Smooth muscle cell of the brain vasculature (primary cell): ENCODE measurements at regions not wholly inside any gene's neighbourhood (a gene's known extent, or its start where the extent isn't known, plus 50 kb on each side); places are given as distances from the start of the nearest gene placed in this dataset.
"Not testable (repeated sequence)": the region's sequence is repeated elsewhere in the genome, so short reads cannot be mapped to it uniquely, and the experiment has no call there.

Experiments
- DNase-seq: peaks from one replicate; pipeline ENCODE4 v3.0.0-alpha.2; 2012; ENCODE audit warnings: low read depth, low spot score

DNA sequence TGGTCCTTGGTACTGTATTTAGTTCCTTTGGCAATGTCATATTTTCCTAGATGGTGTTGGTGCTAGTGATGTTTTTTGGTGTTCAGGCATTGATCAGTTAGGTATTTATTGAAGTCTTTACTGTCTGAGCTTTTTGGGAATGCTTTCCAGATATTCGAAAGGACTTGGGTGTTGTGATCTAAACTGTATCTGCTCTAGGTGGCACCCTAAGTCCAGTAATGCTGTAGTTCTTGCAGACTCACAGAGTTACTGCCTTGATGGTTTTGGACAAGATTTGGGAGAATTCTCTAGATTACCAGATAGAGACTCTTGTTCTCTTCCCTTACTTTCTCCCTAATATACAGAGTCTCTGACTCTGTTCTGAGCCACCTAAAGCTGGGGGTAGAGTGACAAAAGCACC, 513.6 kb upstream of the PITX2 start:
- no peak for DNase-seq

DNA sequence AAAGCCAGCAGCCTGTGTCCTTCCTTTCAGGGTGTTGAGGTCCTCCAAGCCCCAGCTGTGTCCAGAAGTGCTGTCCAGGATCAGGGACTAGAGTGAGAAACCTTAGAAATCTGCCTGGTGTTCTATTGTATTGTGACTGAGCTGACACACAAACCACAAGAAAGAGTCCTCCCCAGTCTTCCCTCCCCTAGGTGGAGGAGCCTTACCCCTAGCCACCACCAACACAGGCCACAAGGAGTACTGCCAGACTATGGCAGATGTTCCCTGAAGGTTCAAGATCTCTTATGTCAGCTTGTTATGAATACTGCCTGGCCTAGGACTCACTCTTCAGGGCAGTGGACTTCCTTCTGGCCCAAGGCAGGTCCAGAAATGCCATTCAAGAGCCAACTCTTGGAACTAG, 514.1 kb upstream of the PITX2 start:
- DNase-seq, result no peak

DNA sequence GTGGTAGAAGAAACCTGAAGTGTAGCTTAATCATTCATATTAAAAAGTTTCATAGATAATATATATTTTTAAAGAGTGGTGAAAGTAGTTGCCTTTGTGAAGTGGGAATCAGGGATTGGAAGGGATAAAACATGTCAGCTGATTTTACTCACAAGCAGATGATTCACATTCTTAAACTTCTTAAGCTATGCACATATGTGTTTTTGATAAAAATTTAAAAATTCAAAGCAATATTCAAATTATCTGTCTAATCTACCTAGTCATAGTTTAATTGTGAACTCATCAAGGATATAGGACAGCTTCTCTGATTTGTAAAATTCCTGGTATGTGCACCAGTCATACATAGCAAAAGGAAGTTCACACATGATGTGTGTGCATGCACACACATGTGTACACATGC, 520.6 kb upstream of the PITX2 start:
- no peak for DNase-seq

DNA sequence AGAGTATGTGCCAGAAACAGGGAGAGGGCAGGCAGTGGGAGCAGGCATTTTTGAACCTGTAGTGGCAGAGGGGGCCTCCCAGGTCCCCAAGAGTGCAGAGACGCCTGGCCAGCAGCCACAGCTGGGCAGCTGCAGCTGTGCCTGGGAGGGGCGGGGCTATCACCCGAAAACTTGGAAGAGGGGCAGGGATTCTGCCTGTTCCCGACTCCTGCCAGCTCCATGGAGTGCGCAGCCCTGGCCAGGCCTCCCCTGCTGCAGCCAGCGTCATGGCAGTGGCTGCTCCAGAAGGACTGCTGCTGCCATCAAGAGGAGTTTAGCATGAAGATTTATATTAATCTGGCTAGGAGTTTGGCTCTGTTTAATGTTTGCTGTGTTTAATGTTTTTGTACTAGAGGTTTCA, 532.1 kb upstream of the PITX2 start:
- DNase-seq, result no peak

DNA sequence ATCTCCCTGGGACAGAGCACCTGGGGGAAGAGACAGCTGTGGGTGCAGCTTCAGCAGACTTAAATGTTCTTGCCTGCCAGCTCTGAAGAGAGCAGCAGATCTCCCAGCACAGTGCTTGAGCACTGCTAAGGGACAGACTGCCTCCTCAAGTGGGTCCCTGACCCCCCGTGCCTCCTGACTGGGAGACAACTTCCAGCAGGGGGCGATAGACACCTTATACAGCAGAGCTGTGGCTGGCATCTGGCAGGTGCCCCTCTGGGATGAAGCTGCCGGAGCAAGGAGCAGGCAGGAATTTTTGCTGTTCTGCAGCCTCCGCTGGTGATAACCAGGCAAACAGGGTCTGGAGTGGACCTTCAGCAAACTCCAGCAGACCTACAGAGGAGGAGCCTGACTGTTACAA, 541.7 kb upstream of the PITX2 start:
- DNase-seq, result not testable (repeated sequence)

DNA sequence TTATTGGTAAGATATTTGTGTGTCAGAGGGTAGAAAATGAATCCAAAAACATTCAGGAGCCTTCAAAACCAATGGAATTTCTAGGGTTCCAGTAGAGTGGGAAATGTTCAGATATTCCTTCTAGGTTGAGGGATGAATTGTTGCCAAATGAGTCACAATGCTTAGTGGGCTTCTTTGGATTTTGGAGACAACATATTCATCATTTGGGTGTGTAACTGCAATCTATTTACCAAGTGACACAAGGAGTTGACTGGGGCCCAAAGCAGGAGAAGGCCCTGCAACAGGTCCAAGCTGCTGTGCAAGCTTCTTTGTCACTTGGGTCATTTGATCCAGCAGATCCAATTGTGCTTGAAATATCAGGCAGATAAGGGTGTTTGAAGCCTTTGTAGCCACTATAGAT, 551.5 kb upstream of the PITX2 start:
- no peak for DNase-seq

DNA sequence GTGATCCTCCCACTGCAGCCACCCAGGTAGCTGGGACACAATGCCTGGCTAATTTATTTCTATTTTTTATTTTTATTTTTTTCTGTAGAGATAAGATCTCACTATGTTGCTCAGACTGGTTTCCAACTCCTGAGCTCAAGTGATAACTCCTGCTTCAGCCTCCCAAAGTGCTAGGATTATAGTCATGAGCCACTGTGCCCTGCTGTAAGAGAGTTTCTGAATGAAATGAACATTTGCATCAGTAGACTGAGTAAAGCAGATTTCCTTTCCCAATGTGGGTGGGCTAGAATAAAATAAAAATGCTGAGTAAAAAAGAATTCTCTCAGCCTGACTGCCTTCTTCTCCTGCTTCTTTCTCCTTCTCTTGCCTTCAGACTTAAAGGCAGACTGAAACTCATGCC, 555.4 kb upstream of the PITX2 start:
- no peak for DNase-seq

DNA sequence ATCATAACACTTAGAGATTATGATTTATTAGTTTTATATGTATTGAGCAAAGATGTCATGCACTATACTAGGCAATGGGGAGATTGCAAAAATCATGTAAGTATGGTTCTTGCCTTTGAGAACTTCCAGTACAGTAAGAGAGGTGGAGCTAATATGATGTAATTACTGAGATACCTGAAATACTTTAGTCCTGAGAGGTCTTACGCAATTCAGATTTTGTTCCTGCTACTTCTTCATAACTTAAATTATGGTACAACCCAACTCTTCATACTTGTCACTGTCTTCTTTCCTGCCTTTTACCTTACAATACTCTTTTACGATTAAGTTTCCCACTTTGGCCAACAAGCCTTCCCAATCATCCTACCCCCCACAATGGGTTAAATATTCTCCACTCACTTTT, 564.2 kb upstream of the PITX2 start:
- DNase-seq, result no peak

DNA sequence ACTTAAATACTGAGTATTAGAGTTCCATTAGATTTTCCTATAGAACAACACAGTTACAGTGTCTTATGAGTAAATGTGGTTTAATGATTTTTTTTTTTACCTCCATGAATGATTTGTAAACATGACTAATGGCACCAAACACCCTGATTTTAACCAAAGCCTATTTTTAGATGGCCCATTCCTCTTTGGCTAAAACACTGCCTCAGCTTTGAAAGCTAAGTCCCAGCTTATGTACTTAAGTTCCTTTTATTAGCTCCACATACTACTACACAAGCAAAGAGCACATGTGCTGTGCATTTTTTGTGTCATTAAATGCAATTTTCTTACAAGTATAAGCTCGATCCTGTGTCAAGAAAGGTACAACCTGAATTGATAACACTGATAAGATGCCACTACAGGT, 575.6 kb upstream of the PITX2 start:
- DNase-seq, result no peak

DNA sequence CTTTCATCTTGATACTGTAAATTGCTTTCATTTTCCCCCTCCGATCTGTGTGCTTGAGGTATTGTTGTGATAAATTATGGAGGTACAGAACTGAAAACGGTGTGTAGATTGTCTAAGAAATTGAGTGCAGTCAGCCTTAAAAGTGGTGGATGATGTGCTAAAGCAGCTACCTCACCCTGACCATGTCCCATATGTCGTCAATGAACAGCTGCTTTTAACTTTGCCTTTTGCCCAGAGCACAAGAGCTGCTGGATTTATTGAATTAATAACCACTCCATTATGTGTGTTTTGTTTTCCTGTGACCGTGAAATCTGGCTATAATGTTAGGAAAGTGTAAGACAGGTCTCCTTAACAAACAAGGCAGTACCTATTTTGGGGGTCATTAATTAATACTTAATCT, 581.9 kb upstream of the PITX2 start:
- no peak for DNase-seq

DNA sequence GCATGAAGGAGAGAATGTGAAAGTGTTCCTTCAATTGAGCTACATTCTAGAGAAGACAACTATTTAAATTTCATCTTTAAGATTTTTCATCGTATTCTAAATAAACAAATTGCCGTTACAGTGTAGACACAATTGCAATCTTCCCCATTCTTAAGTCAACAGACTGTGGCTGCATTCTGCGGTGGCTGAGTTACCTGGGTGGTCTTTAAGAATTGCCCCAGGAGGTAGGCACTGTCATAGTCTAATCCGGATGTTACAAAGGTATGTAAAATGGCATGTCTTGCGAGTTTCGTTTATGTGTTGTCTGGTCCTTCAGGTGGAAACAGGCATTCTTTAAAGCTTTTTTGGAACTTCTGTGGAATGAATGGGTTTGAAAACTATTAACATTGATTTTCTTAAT, 586.1 kb upstream of the PITX2 start:
- DNase-seq, result no peak

DNA sequence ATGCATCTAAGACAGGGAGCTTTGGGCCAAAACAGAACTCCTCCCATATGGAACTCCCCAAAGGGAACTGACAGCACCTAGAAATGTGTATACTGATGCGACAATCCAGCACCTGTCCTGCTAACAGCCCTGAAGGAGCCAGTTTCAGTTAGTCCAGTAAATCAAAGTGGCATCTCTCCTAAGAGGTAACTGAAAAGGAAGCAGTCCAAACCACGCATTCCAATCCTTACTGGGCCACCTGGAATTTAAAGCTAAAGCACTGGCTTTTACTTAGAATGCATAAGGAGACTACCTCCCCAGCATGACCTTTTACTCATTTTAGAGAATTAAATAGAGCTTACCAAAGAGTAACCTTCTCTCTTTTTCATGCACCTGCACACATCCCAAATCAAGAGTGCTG, 586.8 kb upstream of the PITX2 start:
- no peak for DNase-seq

DNA sequence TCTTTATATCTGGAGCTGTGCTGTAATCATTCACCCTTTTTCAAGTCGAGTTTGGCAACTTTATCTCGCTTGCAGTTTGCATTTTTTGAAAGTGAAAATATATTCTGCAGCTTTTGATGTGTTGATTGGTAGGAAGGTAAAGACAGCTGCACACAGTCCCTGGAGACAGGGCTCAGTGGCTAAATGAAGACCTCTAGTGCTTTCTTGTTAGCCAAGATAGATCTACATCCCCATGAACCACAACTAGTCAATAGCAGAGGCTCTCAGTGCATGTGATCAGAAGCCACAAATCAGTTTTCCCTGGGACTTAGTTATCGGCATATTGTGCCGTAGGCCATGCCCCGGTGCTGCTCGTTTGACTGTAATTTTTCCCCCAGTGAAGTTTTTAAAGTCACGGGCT, 587.7 kb upstream of the PITX2 start:
- DNase-seq, result no peak

DNA sequence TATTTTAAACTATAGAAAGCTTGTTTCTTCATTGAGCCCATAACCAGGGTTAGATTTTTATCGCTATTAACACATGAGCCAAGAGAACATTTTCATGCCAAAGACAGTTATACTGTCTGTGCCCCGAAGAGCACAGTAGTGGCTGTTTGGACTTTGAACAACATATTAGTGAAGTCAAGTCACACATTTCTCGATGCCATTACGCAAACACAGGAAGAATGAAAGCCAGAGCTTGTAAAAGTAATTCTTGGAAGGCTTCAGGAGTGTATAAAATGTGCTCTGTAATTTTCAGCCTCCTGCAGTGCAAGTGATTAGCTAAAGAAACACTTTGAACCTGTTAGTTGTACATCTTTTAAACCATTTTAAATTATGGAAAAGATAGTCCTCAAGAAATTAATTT, 590.7 kb upstream of the PITX2 start:
- no peak for DNase-seq

DNA sequence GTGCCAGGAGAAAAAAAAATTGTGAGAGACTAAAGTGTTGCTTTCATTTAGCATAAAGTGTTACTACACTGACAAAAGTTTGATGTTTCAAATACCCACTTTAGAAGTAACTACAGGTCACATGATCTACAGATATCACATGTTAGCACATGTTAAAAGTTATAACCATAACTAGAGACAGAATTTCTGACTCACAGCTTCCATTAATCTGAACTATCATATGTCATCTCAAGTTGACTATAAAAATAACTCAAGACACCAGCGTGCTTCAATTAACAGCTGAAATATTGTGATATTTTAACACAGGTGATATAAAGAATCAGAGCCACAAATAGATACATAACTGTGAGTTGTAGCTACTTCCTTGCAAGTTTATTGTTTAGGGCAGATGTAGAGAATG, 591.5 kb upstream of the PITX2 start:
- no peak for DNase-seq

DNA sequence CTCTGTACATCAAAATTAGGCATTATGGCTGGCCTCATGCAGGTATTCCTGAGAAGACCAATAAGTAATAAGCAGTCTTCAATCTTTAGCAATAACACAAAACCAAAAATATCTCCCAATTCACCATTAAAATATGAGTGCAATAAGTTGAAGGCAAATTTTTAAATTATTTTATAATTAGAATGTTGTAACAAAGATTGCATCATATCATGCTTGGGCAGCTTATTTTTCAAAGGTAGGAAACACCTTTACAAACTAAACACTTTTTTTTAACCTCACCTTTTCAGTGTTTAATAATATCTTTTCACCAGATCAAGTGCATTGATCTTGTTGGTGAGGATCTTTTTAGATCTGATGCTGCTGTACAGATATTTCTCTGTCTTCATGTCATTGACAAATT, 592.9 kb upstream of the PITX2 start:
- no peak for DNase-seq

DNA sequence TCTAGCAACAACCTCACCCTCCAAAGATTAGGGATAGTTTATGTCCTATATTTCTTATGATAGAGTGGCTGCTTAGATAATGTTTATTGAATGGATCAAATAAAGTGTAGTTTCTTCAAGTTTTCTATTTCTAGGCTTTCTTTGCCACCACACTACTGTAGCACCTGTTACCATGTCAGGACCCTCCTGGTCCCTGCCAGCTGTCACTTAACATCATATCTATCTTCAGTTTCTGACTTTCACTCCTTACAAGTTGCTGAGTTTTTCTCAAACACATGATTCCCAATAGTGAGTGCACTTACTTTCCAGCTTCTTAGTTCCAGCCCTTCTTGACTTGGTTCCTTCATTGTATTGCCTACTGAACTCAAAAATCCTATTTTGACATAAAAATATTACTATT, 593.9 kb upstream of the PITX2 start:
- no peak for DNase-seq

DNA sequence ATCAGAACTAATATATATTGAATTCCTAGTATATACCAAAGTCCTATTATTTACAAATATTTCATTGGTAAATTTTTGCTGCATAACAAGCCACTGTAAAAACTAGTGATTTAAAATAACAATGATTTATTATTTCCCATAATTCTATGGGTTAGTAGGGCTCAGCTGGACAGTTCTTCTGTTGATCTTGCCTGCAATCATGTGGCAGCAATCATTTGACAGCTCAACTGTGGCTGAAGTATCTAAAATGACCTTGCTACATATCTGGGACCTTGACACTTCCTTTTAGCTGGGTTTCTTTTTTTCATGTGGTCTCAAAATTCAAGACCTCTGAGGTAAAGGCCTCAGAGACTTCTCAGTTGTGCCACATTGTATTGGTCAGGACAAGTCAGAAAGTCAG, 598.5 kb upstream of the PITX2 start:
- no peak for DNase-seq

DNA sequence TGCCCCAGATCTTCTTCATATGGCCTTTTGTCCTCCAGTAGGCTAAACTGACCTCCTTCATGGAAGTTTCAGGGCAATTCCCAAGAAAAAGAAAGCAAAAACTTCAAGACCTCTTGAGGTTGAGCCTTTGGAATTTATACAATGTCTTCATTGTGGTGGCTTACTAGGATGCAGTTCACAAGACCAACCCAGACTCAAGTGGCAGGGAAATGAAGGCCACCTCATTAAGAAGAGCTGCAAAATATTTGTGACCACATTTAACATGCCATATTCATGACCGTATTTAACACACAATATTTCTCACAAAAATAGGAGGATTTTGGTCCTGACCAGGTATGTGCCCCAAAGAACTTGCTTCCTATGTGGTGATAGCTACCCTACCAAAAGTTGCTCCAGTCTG, 605.5 kb upstream of the PITX2 start:
- DNase-seq, result no peak

DNA sequence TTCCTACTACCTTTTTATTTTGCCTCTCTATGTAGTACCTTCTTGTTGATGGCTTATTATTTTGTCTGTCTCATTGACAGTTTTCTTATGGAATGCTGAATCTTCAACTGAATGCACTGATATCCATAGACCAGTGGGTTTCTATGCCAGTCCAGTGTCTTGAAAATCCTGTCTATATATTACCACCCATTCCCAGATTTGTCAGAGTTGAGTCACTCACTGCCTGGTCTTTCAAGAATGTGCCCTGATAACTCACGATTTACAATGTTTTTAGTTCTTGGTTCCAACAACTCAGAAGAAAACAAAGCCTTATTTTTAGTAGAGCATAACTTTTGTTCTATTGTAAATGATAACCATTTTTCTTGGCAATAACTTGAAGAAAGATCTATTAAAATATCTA, 606.0 kb upstream of the PITX2 start:
- DNase-seq, result no peak

DNA sequence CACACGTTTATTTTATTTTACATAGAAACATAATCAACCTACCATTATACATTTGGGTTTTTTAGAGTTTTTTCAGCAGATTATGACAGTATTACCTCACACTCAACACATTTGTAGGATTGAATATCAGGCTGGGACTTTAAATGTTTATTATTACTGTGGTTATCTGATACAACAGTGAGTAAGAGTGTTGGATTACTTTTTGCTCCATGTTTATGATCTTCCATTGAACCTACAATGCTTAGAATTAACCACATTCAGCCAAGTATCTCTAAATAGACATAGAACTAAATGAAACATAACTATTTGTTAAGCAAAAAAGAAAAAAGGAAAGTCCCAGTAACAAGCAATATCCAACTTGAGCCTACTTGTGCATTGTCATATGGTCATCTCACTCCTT, 607.4 kb upstream of the PITX2 start:
- no peak for DNase-seq

DNA sequence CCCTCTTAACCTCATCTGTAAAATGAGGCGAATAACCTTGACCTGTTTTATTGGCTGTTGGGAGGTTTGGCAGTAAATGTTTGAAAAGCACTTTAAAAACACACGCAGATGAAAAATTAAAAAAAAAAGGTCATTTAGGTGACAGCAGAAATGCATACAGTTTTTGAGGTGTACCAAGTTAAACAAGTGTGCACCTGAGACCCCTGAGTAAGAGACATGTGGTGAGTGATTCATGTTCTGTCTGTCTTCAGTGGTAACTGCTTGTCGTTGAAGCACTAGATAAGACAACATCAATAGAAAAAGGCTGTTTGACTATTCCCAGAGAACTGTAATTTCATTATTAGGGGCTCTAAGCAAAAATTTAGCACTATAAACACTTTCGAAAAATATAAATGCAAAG, 608.4 kb upstream of the PITX2 start:
- DNase-seq, result no peak

DNA sequence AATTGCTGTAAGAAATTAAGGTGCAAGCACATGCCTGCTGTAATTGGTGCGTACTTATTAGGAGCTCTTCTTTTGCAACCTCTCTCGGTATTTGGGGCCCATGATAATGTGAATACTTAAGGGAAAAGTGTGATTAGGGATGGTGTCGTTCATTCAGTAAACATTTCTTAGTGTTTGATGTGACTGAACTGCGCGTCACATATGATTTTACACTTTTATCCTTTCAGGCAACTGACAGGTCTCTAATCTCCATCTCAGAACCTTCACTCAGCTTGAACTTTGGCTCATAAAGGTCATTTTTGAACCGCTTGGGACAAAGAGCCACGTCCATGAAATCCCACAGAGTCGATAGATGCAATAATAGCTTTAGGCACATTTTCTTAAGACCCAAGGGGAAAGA, 612.1 kb upstream of the PITX2 start:
- DNase-seq, result no peak

DNA sequence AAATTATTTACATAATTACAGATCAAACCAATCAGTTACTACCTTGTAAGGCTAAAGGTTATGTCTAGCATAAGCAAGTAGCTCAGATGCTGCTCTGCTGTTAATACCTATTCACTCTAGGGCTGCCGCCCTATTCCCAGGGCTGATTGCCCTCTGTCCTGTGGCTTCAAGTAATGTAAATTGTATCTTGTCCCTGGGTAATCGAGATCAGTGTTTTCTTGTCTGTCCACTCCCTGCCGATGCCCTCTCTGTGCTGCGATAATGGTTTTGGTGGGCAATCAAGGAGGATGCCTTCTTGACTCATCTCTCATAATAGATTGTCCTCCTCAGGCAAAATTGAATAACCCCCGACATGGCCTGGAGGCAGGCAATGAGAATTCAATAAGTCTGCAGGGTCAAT, 641.0 kb upstream of the PITX2 start:
- no peak for DNase-seq

DNA sequence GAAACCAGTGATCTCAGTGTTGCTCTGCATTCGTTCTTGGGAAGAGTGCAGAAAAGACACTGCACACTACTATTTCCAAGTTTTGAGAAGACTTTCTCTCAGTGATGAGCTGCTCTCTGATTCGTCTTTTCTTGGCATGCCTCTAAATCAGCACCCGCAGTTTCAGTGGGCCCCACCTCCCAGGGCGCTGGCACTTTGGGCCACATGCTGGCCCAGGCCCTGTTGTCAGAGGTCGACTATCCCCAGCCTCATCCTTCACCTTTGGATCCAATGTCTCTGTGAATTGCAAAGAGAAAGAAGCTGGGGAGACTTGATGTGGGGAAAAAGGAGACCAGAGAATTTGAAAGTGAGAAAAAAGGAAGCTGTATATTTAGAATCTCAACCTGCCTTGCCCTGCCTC, 644.1 kb upstream of the PITX2 start:
- DNase-seq, result no peak
